Inflammatory macrophage treated with lipopolysaccharide for 4 hours (primary cell): ENCODE measurements at regions not wholly inside any gene's neighbourhood (a gene's known extent, or its start where the extent isn't known, plus 50 kb on each side); places are given as distances from the start of the nearest gene placed in this dataset.

Experiments used
- DNase-seq: peaks from one replicate; pipeline ENCODE4 v3.0.0-alpha.2; 2020

DNA sequence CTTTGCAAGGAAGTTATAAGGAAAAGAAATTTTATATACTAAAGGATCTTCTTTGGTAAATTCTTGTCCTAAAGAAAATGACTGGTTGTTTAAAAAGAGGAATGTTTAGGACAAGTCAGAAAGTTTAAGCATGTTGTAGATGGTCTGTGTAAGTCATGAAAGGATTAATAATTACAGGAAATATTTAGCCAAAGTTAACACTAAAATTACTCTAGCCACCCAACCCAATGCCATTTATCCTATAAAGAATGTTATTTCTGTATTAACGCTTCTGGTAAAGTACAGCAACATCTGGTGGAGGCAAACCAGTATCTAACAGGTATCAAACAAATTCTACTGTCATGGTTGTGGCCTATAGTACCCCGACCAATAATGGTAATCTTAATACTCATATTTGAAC, 546.9 kb upstream of the PKDCC start:
- DNase-seq = no peak

DNA sequence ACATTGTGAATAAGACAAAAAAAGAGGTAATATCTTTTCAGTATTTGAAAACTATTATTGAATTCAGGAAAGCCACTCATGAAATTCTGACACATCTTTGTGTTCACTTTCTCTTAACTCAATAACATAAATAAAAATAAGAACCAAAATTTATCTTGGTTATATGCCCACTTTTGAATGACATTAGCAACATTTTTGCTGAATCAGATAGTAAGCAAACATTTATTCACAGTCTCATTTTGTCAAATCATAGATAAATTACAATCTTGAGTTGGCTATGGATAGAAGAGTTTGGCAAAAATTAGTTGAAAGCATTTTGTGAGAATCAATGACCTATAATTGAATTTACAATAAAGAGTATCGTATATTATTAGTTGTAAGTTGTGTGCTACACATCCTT, 545.1 kb upstream of the PKDCC start:
- no peak for DNase-seq

DNA sequence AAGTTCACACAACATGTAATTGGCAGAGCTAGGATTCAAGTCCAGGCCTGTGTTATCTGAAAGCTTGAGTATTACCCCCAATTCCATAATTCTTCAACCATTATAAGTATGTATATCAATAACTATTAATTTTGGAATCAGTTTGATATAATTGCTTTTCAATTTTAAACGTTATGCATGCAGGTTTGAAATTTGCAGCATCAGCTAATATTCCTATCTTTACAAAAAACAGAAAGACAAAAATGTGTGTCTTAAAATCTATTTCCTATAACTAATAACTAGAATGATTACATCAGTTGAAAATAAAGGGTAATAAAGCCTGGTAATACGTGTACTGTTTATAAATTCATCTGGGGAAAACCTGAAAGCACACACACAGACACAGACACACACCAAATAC, 543.3 kb upstream of the PKDCC start:
- no peak for DNase-seq

DNA sequence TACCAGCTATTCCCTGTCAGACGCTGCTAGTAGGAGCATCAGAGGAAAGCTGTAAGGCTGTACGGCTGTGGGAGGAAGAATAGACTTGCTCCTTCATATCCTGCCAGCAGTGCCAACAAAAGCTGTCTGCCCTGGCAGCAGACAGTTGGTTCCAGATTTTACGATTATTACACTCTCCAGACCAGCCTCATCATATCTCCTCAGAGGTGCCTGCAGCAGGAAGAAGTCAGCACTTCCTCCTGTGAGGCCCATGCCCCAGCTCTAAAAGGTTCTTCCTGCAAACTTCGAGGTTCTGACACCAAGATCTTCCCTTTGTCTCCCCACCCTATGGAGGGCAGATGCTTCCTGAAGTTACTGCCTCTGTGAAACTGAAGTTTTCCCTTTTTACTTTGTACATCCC, 537.7 kb upstream of the PKDCC start:
- no peak for DNase-seq

DNA sequence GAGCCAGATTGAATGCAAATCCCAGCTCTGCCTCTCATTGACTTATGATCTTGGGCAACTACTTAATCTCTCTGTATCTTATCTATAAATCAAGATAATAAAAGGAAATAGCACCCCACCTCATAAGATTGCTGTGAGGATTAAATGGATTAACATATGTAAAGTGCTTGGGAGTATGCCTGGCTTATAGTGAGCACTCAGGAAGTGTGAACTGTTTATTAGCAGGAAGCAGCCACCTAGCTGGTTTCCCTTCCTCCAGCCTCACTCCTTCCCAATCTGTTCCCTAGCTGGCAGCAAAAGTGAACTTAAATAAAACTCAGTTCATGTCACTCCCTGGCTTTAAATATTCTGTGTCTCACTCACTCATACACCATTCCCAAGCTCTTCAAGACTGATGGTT, 526.6 kb upstream of the PKDCC start:
- no peak for DNase-seq

DNA sequence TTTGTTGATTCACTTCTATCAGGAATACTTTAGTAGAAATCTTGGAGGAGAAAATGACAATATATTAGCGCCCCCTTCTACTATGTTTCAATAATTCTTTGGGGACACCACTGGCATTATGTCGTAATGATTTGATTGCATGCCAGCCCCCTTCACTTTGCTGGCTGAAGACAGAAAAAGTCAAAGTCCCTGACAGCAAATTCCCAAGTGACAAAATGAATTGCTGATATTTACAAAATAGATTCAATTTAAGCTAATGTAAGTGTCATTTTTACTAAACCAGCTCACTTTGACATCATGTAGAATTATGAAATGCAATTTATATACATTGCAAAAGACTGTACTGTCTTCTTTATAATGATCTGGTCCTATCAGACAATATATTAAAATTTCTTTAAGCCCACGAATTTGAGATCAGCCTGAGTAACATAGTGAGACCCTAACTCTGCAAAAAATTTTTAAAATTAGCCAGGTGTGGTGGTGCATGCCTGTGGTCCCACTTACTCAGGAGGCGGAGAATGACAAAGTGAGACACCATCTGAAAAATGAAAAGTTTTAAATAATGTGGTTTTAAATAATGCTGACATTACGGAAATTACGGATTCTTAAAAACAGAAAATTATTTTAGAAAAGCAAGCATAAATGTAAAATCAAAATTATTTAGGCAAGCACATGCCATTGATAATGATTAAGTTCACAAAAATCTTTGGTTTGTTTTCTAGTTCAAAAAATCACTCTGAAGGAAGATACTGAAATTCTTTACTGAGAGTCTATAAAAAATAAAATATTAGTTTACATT, 520.1 kb upstream of the PKDCC start:
- DNase-seq = no peak

DNA sequence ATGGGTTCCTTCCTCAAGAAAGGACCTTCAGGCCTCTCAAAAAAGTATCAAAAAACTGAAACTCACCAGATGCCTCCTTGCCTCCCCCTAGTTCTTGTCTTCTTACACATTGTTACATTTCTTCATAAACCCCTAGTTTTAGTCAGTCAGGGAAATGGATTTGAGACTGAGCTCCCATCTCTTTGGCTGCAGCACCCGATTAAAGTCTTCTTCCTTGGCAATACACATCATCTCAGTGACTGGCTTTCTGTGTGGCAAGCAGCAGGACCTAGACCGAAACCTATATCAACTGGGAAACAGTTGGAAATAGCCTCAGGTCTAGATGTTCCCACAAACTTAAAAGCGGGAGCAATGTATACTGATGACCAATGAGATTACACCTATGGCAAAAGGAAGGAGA, 512.2 kb upstream of the PKDCC start:
- DNase-seq = no peak

DNA sequence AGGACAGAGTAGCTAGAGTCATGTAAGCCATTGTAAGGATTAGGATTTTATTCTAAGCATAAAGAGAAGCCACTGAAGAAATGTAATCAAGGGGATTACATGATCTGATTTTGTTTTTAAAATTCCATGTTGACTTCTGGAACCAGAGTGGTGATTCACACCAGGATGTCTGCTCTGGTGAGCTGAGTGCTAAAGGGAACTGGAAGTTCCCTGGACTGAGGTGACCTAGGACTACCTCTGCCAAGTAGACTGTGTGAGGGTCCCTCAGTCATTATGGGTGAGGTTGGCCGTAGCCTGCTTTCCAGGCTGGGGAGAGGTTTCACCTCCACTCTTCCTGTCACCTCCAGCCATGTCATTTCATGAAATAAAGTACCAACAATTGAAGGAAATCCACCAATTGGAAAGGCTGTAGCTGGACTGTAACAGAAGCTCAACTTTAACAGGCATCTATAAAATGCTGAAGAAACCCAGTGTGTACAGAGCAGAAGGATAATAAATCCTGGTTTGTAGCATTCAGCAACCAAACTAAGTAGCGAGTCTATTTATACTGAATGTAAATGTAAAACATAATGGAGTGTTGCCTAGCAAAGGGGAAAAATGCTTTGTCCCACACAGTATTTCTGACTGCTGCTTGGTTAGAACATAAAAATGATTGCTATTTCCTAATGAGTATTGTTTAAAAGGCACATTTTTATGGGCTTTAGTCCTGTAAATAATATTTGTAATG, 507.4 kb upstream of the PKDCC start:
- no peak for DNase-seq

DNA sequence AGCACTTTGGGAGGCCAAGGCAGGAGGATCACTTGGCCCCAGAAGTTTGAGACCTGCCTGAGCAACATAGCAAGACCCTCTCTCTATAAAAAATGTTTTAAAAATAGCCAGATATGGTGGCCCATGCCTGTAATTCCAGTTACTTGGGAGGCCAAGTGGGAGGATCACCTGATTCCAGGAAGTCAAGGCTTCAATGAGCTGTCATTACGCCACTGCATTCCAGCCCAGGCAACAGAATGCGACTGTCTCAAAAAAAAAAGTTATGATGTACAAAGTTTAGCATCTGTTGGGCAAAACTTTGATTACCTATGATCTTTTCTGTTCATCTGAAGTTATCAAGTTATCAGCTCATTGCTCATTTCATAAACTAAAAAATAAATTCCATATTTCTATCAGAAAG, 504.1 kb upstream of the PKDCC start:
- DNase-seq = no peak

DNA sequence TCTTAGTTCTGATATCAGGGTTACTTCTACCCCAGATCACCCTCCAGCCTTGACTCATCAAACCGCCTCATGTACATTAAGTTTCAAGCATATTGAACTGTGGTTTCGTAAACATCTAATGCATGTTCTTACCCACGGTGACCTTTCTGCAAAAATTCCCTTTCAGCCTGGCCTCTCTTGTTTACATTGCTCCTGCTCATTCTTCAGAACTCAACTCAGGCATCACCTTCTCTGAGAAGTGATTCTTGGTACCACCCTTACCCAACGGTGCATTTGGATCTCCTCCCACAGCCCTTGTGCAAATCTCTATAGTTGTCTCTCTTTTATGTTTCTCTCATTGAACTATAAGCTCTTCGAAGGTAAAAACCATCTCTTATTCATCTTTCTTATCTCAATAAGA, 503.1 kb upstream of the PKDCC start:
- DNase-seq = no peak

DNA sequence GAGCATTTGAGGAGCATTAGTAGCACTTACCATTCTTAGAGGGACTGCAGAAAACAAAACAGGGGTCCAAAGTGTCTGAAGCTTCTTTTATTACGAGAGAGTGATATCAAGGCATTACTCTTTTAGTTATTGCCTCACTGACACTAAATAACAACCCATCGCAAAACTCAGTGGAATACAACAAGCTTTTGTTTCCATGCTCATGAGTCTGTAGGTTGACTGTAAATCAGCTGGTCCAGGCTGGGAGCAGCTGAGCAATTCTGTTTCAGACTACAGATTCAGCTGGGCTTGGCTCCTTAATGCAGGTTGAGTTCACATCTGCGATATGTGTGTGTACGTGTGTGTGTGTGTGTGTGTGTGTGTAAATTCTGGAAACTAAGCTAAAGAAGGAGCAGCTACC, 501.8 kb upstream of the PKDCC start:
- no peak for DNase-seq

DNA sequence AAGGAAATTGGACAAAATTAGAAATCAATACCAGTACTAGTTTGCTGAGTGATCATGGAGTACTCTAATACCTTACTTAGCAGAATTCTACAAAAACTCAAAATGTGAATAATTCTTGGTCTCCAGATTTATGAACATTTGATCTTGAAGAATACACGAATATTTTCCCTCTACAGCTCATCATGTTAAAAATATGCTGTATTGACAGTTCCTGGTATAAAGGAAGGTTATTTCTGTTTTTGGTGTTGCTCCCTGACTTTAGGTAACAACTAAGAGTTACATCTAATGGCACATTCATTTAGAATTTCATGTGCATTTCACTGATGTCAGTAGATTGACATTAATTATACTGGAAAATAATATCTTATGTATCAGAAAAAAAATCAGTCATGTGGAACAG, 479.2 kb upstream of the PKDCC start:
- no peak for DNase-seq

DNA sequence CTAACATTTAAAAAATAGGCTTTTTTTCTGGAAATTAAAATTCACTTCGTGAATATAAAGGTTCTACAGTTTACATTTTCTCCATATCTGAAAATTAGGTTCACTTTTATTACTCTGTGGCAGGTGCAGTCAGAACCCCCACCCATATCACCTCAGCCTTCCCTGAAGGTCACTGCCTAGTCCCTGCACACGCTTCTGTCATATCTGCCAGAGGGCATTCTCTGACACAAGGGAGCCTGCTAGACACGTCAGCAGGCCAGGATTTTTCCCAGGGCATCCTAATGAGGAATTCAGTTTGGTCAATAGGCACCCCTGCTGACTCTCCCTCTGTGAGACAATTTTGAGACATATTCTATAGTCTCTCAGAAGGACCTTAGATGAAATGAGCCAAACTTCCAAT, 475.7 kb upstream of the PKDCC start:
- no peak for DNase-seq

DNA sequence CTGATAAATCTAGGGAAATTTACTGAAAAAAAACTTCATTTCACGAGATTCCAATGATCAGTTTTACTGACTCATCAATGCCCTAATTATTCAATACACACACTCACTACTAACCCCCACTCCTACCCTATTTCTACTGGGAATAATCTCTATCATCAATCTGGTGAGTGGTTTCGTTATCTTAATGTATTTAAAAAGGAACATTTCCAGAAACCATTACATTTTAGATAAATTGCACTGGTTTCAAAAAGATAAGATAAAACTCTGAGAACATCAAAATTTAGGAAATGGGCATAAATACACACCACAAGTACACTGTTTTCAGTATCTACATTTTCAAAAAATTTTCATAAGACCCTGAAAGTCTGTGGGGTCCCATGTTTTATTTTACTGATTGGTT, 471.4 kb upstream of the PKDCC start:
- no peak for DNase-seq

DNA sequence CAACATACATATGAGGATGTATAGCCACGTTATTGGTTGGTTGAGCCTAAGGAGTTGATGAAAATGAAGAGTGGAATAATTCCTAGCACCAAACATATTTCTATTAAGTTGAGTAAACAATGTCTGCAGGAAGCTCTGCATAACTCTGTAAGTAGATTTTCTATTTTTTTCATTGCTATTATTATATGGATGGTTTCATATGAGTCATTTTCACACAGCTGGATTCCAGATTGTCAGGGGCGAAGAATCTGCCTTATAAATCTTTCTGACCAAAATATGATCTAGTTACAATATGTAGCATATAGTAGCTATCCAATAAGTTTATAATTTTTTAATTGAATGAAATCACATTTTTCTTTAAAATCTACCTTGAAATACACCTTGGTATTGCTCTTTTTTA, 468.0 kb upstream of the PKDCC start:
- no peak for DNase-seq

DNA sequence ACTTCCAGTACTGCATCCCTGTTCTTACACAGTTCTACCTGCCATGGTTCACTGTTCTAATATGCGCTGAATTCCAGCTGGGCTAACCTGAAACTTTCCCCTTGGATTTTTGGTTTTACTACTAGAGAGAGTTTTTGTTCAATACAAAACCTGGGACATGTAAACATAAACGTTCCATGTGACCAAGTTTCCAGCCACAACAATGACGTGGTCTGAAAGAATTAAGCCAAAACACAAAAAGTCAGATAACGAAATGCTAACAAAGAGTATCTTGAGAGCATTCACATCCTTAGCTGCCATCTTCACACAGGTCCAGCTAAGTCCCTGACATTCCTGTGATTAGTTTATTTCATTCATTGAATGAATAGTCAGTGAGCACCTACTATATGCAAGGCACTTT, 467.0 kb upstream of the PKDCC start:
- DNase-seq = no peak

DNA sequence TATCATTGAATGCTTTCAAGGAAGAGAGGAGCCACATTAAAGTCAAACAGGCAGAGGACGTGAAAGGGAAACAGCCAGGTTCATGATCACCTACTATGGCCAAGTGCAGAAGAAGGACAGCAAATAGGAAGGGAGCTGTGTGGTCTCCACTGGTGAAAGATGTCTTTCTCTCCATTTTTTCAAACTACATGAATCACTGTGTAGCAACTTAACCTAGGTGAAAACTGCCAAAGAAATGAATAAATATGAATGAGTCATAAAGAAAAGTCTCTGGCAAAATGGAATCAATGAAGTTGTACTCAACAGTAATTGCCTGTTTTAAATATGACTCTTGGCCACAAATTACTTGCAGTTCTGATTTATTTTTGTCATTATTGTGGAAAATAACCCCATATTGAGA, 452.6 kb upstream of the PKDCC start:
- no peak for DNase-seq

DNA sequence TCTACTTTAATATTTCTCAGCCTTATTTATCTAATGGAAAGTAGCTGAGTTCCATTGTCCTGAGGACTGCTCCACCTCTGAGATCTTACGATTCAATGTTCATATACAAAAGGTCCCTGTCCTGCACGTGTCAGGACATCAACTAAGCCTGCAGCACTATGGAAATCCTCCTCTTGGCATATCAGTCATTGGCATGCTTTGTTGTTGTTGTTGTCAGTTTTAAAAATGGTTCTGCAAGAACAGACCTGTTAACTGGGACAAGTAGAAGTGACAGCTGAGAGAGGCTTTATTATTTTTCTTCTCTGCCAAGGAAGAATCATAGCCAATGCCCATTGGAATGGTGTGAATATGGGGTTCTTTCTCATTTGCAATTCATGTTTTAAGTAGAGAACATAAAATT, 450.1 kb upstream of the PKDCC start:
- no peak for DNase-seq

DNA sequence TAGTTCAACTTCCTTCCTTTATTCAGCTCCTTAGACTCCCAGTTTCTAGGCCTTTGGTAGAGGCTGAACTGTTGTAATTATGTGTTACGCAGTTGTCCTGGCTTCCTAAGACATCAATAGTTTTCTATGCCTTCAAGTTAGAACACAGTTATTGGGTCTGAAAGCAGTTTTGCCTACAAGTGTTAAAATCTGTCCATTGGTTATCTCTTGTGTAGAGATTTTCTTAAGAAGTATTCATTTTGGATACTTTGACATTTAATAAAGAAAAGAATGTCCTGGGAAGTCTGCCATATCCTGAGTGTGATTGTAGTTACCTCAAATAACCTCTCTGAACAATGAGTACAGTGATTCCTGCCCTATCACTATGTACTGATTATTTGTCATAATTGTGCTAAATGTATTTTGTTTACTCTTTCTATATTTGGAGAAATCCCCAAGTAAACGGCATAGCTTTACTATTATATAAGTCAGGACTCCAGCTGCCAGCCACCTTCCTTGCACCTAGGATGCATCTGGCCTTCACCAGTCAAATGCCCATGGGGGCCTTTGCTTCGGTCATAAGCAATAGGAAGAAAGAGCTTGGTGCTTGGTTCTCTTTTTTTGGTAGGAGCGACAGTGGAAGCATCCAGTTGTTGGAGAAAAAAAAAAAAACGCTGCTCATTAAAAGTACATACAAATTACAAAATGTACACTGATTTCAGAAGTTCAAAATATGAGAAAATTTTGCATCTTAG, 449.5 kb upstream of the PKDCC start:
- no peak for DNase-seq

DNA sequence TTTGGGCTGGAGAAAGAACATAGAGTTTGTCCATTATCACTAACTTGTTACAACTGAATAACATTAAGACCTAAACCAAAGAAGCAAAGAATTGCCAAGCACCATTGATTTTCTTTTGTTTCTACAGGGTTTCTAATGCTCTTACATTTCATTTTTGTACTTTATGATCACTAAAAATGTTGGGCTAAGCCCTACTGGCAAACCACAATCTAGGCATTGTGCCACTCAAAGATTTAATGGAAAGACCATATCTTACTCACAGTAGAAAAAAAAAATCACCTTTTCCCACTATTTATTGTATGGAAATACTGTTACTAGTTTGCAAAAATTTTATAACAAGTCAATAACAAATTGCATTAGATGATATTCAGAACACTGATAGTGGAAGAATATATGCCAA, 447.4 kb upstream of the PKDCC start:
- DNase-seq = no peak

DNA sequence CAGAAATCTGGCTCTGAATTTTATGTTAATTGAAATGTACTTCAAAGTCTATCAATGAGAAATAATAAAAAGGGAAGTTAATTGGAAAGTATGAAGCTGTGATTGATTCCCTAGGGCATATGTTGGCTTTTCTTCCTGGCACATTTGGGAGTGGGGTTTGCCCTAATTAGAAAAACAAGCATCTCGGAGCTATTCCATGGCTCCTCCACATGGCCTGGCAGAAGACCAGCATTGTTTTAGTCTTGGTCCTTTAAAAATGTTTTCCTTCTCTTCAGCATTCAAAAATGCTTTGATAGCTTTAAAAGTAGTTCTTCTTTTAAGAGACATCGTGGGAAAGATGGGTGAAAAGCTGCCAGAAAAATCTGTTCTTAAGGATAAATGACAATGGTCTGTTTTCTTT, 445.5 kb upstream of the PKDCC start:
- DNase-seq = no peak

DNA sequence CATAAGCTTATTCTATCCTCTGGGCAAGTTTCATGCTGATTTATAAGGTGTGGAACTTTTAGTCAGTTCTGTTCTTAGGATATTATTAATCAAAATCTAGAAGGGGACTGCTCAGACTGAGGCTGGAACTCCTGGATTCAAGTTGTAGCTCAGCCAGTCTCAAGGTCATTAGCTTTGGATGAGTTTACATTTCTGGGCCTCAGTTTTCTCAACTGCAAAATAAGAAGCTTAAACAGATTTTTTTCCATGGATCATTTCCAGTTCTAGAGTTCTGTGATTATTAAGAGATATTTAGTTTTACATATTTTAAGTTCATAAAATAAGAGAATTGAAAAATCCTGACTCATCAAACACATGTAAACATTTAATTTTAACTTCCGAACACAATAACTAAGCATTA, 442.5 kb upstream of the PKDCC start:
- DNase-seq = no peak

DNA sequence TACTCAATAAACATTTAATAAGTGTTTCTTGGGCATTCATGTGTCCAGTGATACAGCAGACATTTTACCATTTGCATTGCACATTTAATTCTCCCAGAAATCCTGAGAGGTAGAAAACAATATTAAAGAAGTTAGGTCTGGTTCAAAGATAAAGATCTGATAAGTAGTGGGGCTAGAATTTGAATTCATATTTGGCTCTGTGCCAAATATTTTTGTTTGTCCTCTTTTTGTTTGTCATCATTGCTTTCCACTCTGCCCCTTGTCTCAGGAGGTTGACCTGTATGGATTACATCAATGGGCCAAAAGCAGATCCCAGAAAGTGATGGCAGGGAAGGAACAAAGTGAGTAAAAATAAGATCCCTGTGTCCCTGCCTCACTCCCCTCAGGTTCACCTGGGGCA, 441.9 kb upstream of the PKDCC start:
- no peak for DNase-seq

DNA sequence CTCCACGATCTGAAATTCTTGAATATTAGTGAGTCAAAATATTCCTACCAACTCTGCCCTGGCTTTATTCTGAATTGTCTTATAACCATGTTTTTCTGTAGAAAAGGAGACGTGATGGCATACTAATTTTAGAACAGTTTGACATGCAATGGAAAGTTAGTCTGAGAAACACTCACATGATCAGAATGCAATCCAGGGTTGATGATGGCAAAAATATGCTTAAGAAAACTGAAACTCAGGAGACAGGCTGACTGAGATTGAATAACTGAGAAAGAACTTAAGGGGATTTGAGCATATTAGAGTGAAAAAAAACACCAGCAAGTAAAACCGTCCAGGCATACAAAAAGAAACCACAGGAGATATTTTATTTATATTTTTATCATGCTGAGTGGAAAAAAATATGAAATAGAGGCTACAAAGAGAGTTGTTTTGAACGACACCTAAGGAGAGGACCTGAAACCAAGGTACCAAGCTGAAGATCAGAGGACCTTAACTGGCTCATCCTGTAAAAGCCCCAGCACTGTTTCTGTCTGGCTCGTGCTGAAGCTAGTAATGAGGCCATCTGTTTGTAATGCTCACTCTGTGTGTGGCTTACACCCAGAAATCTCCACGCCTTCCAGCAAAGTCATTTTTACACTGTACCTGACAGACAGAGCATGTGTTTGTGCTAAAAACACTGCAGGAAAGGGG, 437.2 kb upstream of the PKDCC start:
- DNase-seq = no peak
